ENCODE measurements at regions not wholly inside any gene's neighbourhood (a gene's known extent, or its start where the extent isn't known, plus 50 kb on each side); places are given as distances from the start of the nearest gene placed in this dataset.
A peak's percentile ranks its signal among the peaks of the same experiment; 100 is the strongest.

DNA sequence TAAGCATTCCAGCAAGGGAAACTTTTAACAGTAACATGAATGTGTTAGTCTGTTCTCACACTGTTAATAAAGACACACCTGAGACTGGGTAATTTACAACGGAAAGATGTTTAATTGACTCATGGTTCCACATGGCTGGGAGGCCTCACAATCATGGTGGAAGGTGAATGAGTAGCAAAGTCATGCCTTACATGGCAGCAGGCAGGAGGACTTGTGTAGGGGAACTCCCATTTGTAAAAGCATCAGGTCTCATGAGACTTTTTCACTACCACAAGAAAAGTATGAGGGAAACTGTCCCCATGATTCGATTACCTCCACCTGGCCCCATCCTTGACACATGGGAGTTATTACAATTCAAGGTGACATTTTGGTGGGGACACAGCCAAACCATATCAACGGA, 168.3 kb downstream of the PAH start:
- Histone ChIP-seq H3K36me3 (ENCODE audit: control insufficient read depth in 2 of 3, insufficient read depth in 3 of 3, low read length in 3 of 3) (no peaks in the 10 kb centered on the region), H3K4me1 (ENCODE audit: control insufficient read depth in 2 of 2, insufficient read depth in 2 of 2, low read length in 2 of 2) (no peaks in the 10 kb centered on the region), H3K4me3 (ENCODE audit: low read length) (no peak overlapping the region), H3K9me3 (ENCODE audit: control insufficient read depth in 2 of 3, low read length in 3 of 3) (no peaks in the 10 kb centered on the region), H3K27me3 (ENCODE audit: control insufficient read depth in 2 of 2, insufficient read depth in 2 of 2, low read length in 2 of 2) (no peaks in the 10 kb centered on the region), H3K27ac (ENCODE audit: low read depth, low read length) (no peak overlapping the region)
- Mint-ChIP-seq H3K4me3 (no peak overlapping the region), H3K4me1 (no peaks in the 10 kb centered on the region), H3K36me3 (no peaks in the 10 kb centered on the region), H3K27ac (no peak overlapping the region), H3K9me3 (peaks cover 0 to 5% (median 0%) of the 10 kb centered on the region in 11 donors), H3K27me3 (peaks cover 0 to 8% (median 6%) of the 10 kb centered on the region in 5 donors)
- CTCF ChIA-PET, result no interaction called here
- POLR2A ChIA-PET, result no interaction called here
- no peak for DNase-seq
- intact Hi-C loops (cut with micrococcal nuclease), result no loop called here
- no peak for ATAC-seq

DNA sequence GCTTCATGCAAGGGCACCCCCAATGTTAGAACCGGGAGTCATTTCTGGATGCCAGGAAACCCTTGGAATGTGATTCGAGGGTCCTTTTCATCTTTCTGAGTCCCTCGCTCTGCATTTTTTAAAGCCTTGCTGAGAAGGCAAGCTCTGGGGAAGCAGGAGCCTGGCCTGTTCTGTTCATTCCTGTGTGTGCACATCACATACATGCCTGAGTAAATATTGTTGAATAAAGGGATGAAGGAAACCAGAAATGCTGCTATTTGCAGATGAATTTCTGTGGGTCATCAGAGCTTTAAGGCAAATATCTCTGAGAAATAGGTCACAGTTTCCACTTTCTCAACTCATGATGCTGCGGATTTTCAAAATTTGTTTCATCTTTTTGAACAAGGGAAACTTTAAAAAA, 170.1 kb downstream of the PAH start:
- Mint-ChIP-seq H3K9me3 (peaks cover 0 to 5% (median 0%) of the 10 kb centered on the region in 11 donors), H3K4me3 (no peak overlapping the region), H3K36me3 (no peaks in the 10 kb centered on the region), H3K27ac (no peak overlapping the region), H3K4me1 (no peaks in the 10 kb centered on the region), H3K27me3 (peaks cover 0 to 3% (median 0%) of the 10 kb centered on the region in 5 donors)
- Histone ChIP-seq H3K4me3 (ENCODE audit: low read length) (no peak overlapping the region), H3K27ac (ENCODE audit: low read depth, low read length) (no peak overlapping the region), H3K27me3 (ENCODE audit: control insufficient read depth in 2 of 2, insufficient read depth in 2 of 2, low read length in 2 of 2) (no peaks in the 10 kb centered on the region), H3K36me3 (ENCODE audit: control insufficient read depth in 2 of 3, insufficient read depth in 3 of 3, low read length in 3 of 3) (no peaks in the 10 kb centered on the region), H3K9me3 (ENCODE audit: control insufficient read depth in 2 of 3, low read length in 3 of 3) (no peaks in the 10 kb centered on the region), H3K4me1 (ENCODE audit: control insufficient read depth in 2 of 2, insufficient read depth in 2 of 2, low read length in 2 of 2) (no peaks in the 10 kb centered on the region)
- intact Hi-C loops (cut with micrococcal nuclease), result no loop called here
- no peak for DNase-seq
- ChIA-PET POLR2A (no interaction called here), CTCF (no interaction called here)
- no peak for ATAC-seq

DNA sequence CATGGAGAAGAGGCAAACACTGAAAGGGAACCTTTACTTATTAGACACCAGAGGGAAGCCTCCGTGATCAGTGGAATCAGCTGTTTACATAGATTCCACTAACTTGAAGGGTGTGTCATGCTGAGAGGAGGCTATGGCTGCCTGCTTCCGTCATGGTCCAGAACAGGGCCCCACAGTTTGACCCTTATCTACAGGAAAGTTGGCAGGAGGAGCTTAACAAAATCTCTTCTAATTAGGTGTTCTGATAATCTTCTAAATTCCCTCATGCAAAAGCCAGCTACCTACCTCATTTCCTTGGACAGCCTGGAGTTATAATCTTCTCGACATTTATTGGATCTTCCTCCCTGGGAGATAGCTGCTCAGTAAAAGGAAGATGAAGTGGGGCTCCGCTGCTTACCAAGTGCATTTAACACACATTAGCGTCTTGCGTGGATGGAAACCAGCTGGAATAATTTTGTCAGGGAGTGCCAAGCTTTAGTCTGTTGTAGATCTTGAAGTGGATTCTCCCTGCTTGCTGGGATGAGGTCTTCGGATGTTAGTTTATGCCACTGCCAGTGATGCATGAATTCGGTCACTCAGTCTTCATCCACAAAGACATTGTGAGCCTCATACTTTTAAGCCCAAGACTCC, 171.0 kb downstream of the PAH start:
- CTCF ChIA-PET, result no interaction called here
- POLR2A ChIA-PET, result no interaction called here
- H3K36me3 Mint-ChIP-seq, result no peaks in the 10 kb centered on the region
- no peak overlapping the region for H3K4me3 ChIP-seq (ENCODE audit: low read length)
- no peaks in the 10 kb centered on the region for H3K27me3 ChIP-seq (ENCODE audit: control insufficient read depth in 2 of 2, insufficient read depth in 2 of 2, low read length in 2 of 2)
- H3K9me3 Mint-ChIP-seq, result peaks cover 0 to 5% (median 0%) of the 10 kb centered on the region in 11 donors
- H3K4me3 Mint-ChIP-seq, result no peak overlapping the region
- no peak for ATAC-seq
- no peak for DNase-seq
- H3K27ac ChIP-seq (ENCODE audit: low read depth, low read length), result no peak overlapping the region
- H3K27ac Mint-ChIP-seq, result no peak overlapping the region
- H3K4me1 ChIP-seq (ENCODE audit: control insufficient read depth in 2 of 2, insufficient read depth in 2 of 2, low read length in 2 of 2), result no peaks in the 10 kb centered on the region
- H3K4me1 Mint-ChIP-seq, result no peaks in the 10 kb centered on the region
- no peaks in the 10 kb centered on the region for H3K9me3 ChIP-seq (ENCODE audit: control insufficient read depth in 2 of 3, low read length in 3 of 3)
- intact Hi-C loops (cut with micrococcal nuclease), result no loop called here
- H3K27me3 Mint-ChIP-seq, result no peaks in the 10 kb centered on the region
- H3K36me3 ChIP-seq (ENCODE audit: control insufficient read depth in 2 of 3, insufficient read depth in 3 of 3, low read length in 3 of 3), result no peaks in the 10 kb centered on the region

DNA sequence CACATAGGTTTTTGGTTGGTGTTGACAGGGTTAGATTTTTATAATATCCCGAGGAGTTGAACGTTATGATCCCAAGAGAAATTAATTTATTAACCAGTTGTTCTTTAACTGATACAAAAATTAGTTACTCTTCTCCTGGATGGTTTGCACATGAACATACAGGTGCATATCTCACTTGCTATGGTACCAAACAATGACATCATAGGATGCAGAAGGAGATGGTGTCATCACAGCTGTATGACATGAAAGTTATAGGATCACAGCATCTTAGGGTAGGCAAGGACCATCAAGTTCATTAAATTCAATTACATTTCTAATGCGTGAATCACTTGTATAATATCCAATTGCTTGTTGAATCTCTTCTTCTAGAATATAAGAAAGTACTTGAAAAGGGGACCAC, 175.8 kb downstream of the PAH start:
- CTCF ChIA-PET, result no interaction called here
- Histone ChIP-seq H3K4me3 (ENCODE audit: low read length) (no peak overlapping the region), H3K4me1 (ENCODE audit: control insufficient read depth in 2 of 2, insufficient read depth in 2 of 2, low read length in 2 of 2) (no peaks in the 10 kb centered on the region), H3K27ac (ENCODE audit: low read depth, low read length) (no peak overlapping the region), H3K9me3 (ENCODE audit: control insufficient read depth in 2 of 3, low read length in 3 of 3) (no peaks in the 10 kb centered on the region), H3K27me3 (ENCODE audit: control insufficient read depth in 2 of 2, insufficient read depth in 2 of 2, low read length in 2 of 2) (no peaks in the 10 kb centered on the region), H3K36me3 (ENCODE audit: control insufficient read depth in 2 of 3, insufficient read depth in 3 of 3, low read length in 3 of 3) (no peaks in the 10 kb centered on the region)
- Mint-ChIP-seq H3K27me3 (no peaks in the 10 kb centered on the region), H3K4me1 (no peaks in the 10 kb centered on the region), H3K36me3 (no peaks in the 10 kb centered on the region), H3K9me3 (peaks cover 0 to 10% (median 4%) of the 10 kb centered on the region in 11 donors), H3K4me3 (no peak overlapping the region), H3K27ac (no peak overlapping the region)
- ATAC-seq, result no peak
- intact Hi-C loops (cut with micrococcal nuclease), result no loop called here
- POLR2A ChIA-PET, result no interaction called here
- no peak for DNase-seq

DNA sequence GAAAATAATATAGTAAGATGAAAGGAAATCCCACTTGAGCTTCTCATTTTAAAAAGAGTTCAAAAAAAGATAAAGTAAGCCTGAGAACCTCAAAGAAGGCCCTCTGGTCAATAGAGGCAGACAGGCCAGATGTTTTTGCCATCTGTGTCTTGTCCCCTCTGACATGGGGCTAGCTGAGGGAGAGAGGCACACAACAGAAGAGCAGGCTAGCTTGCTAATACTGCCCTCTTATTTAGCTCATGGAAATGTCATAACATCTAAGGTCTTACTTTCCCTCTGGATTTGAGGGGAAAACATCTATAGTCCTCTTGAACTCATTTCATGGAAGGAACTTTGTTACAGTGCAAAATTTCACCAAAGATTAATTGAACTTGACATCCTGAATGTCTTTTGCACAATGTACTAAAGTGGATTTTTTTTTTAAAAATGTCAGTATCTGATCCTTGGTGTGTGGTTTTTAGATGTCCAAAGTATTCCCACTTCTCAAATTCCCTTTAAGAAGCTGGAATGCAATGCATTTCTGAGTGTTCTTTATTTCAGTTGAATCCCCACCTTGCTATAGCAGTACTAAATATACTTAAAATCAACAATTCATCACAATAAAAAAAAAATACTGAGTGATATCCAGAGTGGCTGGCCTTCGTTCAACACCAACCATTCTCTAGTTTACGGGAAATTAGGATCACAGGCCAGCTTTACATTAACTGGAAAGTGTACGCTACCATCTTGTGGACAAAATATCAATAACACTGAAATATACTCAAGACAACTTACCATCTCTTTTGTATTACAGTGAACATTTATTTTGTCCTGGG, 176.7 kb downstream of the PAH start:
- intact Hi-C loops (cut with micrococcal nuclease), result no loop called here
- no peaks in the 10 kb centered on the region for H3K36me3 Mint-ChIP-seq

DNA sequence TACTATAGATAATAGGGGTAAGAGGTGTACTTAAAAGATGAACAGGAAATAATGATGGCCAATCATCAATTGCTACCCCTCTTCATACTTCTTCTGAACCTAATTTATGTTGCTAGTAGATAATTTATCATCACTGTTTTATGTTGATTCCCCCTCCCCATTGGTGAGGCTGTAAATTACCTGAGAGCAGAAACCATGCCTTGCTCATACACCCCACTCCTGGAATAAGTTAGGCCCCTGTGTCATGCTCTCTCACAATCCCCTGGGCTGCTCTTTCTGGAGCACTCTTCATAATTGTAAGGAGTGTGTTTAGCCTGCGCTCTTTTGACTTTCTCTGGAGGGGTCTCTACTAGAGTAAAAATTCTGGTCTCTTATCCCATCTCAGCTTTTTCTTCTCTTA, 180.7 kb downstream of the PAH start:
- Histone ChIP-seq H3K4me1 (ENCODE audit: control insufficient read depth in 2 of 2, insufficient read depth in 2 of 2, low read length in 2 of 2) (no peaks in the 10 kb centered on the region), H3K4me3 (ENCODE audit: low read length) (no peak overlapping the region), H3K27me3 (ENCODE audit: control insufficient read depth in 2 of 2, insufficient read depth in 2 of 2, low read length in 2 of 2) (no peaks in the 10 kb centered on the region), H3K9me3 (ENCODE audit: control insufficient read depth in 2 of 3, low read length in 3 of 3) (no peaks in the 10 kb centered on the region), H3K36me3 (ENCODE audit: control insufficient read depth in 2 of 3, insufficient read depth in 3 of 3, low read length in 3 of 3) (no peaks in the 10 kb centered on the region), H3K27ac (ENCODE audit: low read depth, low read length) (no peak overlapping the region)
- ATAC-seq, result no peak
- intact Hi-C loops (cut with micrococcal nuclease), result no loop called here
- DNase-seq, result no peak
- ChIA-PET POLR2A (no interaction called here), CTCF (no interaction called here)
- Mint-ChIP-seq H3K4me3 (no peak overlapping the region), H3K27me3 (no peaks in the 10 kb centered on the region), H3K4me1 (peaks cover 0 to 7% (median 0%) of the 10 kb centered on the region in 7 donors), H3K9me3 (peaks cover 0 to 16% (median 5%) of the 10 kb centered on the region in 11 donors), H3K36me3 (no peaks in the 10 kb centered on the region), H3K27ac (no peak overlapping the region)

More for the DNA sequence above, 176.7 kb downstream of the PAH start:
- no peak overlapping the region for H3K4me3 ChIP-seq (ENCODE audit: low read length)
- DNase-seq (no peak), ATAC-seq (no peak)
- Mint-ChIP-seq H3K4me3 (no peak overlapping the region), H3K27ac (no peak overlapping the region), H3K9me3 (peaks cover 0 to 11% (median 4%) of the 10 kb centered on the region in 11 donors), H3K4me1 (peaks cover 0 to 3% (median 0%) of the 10 kb centered on the region in 7 donors), H3K27me3 (no peaks in the 10 kb centered on the region)
- no peak overlapping the region for H3K27ac ChIP-seq (ENCODE audit: low read depth, low read length)
- H3K4me1 ChIP-seq (ENCODE audit: control insufficient read depth in 2 of 2, insufficient read depth in 2 of 2, low read length in 2 of 2), result no peaks in the 10 kb centered on the region
- no peaks in the 10 kb centered on the region for H3K36me3 ChIP-seq (ENCODE audit: control insufficient read depth in 2 of 3, insufficient read depth in 3 of 3, low read length in 3 of 3)
- no peaks in the 10 kb centered on the region for H3K9me3 ChIP-seq (ENCODE audit: control insufficient read depth in 2 of 3, low read length in 3 of 3)
- no peaks in the 10 kb centered on the region for H3K27me3 ChIP-seq (ENCODE audit: control insufficient read depth in 2 of 2, insufficient read depth in 2 of 2, low read length in 2 of 2)
- ChIA-PET POLR2A (no interaction called here), CTCF (interaction anchor here (1.6 kb wide), 1 partner anchor 23 kb away, joined by 3 read pairs; no protein-coding TSS in a partner anchor)

DNA sequence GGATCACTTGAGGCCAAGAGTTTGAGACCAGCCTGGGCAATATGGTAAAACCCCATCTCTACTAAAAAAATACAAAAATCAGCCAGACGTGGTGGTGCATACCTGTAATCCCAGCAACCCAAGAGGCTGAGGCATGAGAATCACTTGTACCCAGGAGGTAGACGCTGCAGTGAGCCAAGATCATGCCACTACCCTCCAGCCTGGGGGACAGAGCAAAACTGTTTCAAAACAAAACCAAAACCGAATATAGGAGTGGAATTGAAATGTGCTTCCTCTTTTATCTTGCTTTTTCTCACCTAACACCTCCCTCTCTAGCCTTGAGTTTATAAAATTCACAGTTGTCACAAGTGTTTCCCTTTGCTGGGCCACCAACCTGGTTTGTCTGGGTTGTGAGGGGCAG, 181.9 kb downstream of the PAH start:
- DNase-seq (no peak), ATAC-seq (peak; percentile 42)
- H3K4me1 Mint-ChIP-seq, result peaks cover 0 to 7% (median 0%) of the 10 kb centered on the region in 7 donors
- peaks cover 0 to 16% (median 5%) of the 10 kb centered on the region in 11 donors for H3K9me3 Mint-ChIP-seq
- ChIA-PET POLR2A (no interaction called here), CTCF (no interaction called here)
- H3K36me3 Mint-ChIP-seq, result no peaks in the 10 kb centered on the region
- no peaks in the 10 kb centered on the region for H3K27me3 Mint-ChIP-seq
- no peak overlapping the region for H3K4me3 ChIP-seq (ENCODE audit: low read length)
- no peak overlapping the region for H3K27ac ChIP-seq (ENCODE audit: low read depth, low read length)
- no peaks in the 10 kb centered on the region for H3K36me3 ChIP-seq (ENCODE audit: control insufficient read depth in 2 of 3, insufficient read depth in 3 of 3, low read length in 3 of 3)
- H3K9me3 ChIP-seq (ENCODE audit: control insufficient read depth in 2 of 3, low read length in 3 of 3), result no peaks in the 10 kb centered on the region
- H3K27me3 ChIP-seq (ENCODE audit: control insufficient read depth in 2 of 2, insufficient read depth in 2 of 2, low read length in 2 of 2), result no peaks in the 10 kb centered on the region
- intact Hi-C loops (cut with micrococcal nuclease), result no loop called here
- H3K4me3 Mint-ChIP-seq, result peak overlapping the region in 1 of 10 donors; percentile 54
- H3K4me1 ChIP-seq (ENCODE audit: control insufficient read depth in 2 of 2, insufficient read depth in 2 of 2, low read length in 2 of 2), result no peaks in the 10 kb centered on the region
- H3K27ac Mint-ChIP-seq, result peak overlapping the region in 1 of 9 donors; percentile 29
